Uterus (tissue), 2 donors: ENCODE measurements at regions not wholly inside any gene's neighbourhood (a gene's known extent, or its start where the extent isn't known, plus 50 kb on each side); places are given as distances from the start of the nearest gene placed in this dataset.
"Not testable (repeated sequence)": the region's sequence is repeated elsewhere in the genome, so short reads cannot be mapped to it uniquely, and the experiment has no call there.

Experiments
- CTCF ChIP-seq, 4 experiments: fragments of 200-600 bp in 2 of 4; fragments of 450-650 bp in 2 of 4; sonication (generic) in 2 of 4; IDR thresholded peaks; one replicate each; pipeline ENCODE4 v1.5.1; 2016 to 2019; ENCODE audit warnings: antibody characterized with exemption in 4 of 4, mild to moderate bottlenecking in 2 of 4, moderate library complexity in 1 of 4
- POLR2A ChIP-seq, 2 donors: fragments of 450-650 bp; IDR thresholded peaks; one replicate each; pipeline ENCODE4 v1.6.1; 2016; ENCODE audit warnings: antibody characterized with exemption in 2 of 2, mild to moderate bottlenecking in 1 of 2, moderate library complexity in 1 of 2

GRCh38 chr14:83898558-83898957 is 1631.4 kb upstream of the FLRT2 start:
- not testable (repeated sequence) for TF ChIP-seq CTCF, POLR2A (IDR thresholded peaks at IDR 0.05)
